GM19043 (cell line): ENCODE measurements at regions not wholly inside any gene's neighbourhood (a gene's known extent, or its start where the extent isn't known, plus 50 kb on each side); places are given as distances from the start of the nearest gene placed in this dataset.
"Not testable (repeated sequence)": the region's sequence is repeated elsewhere in the genome, so short reads cannot be mapped to it uniquely, and the experiment has no call there.

Experiments
- ATAC-seq: cut with Tn5 transposase; IDR thresholded peaks from one replicate; pipeline ENCODE4 v1.9.1; 2021; ENCODE audit warnings: low read depth; ENCODE audit not compliant: unreplicated experiment

GRCh38 chr7:13603661-13604060 lies 385.8 kb downstream of the ETV1 start:
- no peak for ATAC-seq

GRCh38 chr7:13604178-13604577 lies 385.3 kb downstream of the ETV1 start:
- ATAC-seq: no peak

- ATAC-seq: no peak
Measured at GRCh38 chr7:13610372-13610771, 379.1 kb downstream of the ETV1 start.

GRCh38 chr7:13615679-13616078 lies 373.8 kb downstream of the ETV1 start:
- ATAC-seq: no peak

- no peak for ATAC-seq
Measured at GRCh38 chr7:13627455-13627854, 362.0 kb downstream of the ETV1 start.

GRCh38 chr7:13628239-13629001 lies 361.0 kb downstream of the ETV1 start:
- no peak for ATAC-seq

- not testable (repeated sequence) for ATAC-seq
Measured at GRCh38 chr7:13631207-13632049, 358.0 kb downstream of the ETV1 start.

- no peak for ATAC-seq
Measured at GRCh38 chr7:13633857-13634256, 355.6 kb downstream of the ETV1 start.

- no peak for ATAC-seq
Measured at GRCh38 chr7:13639396-13639795, 350.1 kb downstream of the ETV1 start.

- no peak for ATAC-seq
Measured at GRCh38 chr7:13641714-13642113, 347.8 kb downstream of the ETV1 start.

- no peak for ATAC-seq
Measured at GRCh38 chr7:13651167-13651566, 338.3 kb downstream of the ETV1 start.

GRCh38 chr7:13656330-13656729 lies 333.1 kb downstream of the ETV1 start:
- ATAC-seq: no peak

- no peak for ATAC-seq
Measured at GRCh38 chr7:13673290-13673689, 316.2 kb downstream of the ETV1 start.

- no peak for ATAC-seq
Measured at GRCh38 chr7:13682626-13683025, 306.8 kb downstream of the ETV1 start.

- no peak for ATAC-seq
Measured at GRCh38 chr7:13687500-13687899, 302.0 kb downstream of the ETV1 start.

- no peak for ATAC-seq
Measured at GRCh38 chr7:13692548-13692947, 296.9 kb downstream of the ETV1 start.

GRCh38 chr7:13702251-13702650 lies 287.2 kb downstream of the ETV1 start:
- ATAC-seq: no peak

GRCh38 chr7:13708670-13709069 lies 280.8 kb downstream of the ETV1 start:
- ATAC-seq: no peak

- no peak for ATAC-seq
Measured at GRCh38 chr7:13713092-13713491, 276.4 kb downstream of the ETV1 start.

GRCh38 chr7:13715534-13715933 lies 273.9 kb downstream of the ETV1 start:
- no peak for ATAC-seq

GRCh38 chr7:13717031-13717430 lies 272.4 kb downstream of the ETV1 start:
- no peak for ATAC-seq
